ENCODE measurements at regions not wholly inside any gene's neighbourhood (a gene's known extent, or its start where the extent isn't known, plus 50 kb on each side); places are given as distances from the start of the nearest gene placed in this dataset.
"Not testable (repeated sequence)": the region's sequence is repeated elsewhere in the genome, so short reads cannot be mapped to it uniquely, and the experiment has no call there.

DNA sequence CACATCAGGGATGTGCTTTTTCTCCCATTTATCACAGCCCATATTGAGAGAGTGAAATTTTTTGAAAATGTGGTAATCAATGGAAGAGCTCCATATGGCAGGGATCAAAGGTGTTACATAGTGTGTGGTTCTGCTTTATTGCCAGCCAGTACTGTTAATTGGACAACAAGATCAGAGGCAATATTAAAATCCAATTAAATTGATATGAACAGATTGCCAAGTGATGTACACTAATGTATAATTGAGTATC, 338.9 kb downstream of the BCL11A start:
- TF ChIP-seq, protein P1, sequence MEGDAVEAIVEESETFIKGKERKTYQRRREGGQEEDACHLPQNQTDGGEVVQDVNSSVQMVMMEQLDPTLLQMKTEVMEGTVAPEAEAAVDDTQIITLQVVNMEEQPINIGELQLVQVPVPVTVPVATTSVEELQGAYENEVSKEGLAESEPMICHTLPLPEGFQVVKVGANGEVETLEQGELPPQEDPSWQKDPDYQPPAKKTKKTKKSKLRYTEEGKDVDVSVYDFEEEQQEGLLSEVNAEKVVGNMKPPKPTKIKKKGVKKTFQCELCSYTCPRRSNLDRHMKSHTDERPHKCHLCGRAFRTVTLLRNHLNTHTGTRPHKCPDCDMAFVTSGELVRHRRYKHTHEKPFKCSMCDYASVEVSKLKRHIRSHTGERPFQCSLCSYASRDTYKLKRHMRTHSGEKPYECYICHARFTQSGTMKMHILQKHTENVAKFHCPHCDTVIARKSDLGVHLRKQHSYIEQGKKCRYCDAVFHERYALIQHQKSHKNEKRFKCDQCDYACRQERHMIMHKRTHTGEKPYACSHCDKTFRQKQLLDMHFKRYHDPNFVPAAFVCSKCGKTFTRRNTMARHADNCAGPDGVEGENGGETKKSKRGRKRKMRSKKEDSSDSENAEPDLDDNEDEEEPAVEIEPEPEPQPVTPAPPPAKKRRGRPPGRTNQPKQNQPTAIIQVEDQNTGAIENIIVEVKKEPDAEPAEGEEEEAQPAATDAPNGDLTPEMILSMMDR (IDR thresholded peaks at IDR 0.05) = no peak
- TF ChIP-seq POLR2A (IDR thresholded peaks at IDR 0.05) = no peak
- no peaks in the 10 kb centered on the region for H3K9me3 ChIP-seq
- no peaks in the 10 kb centered on the region for H3K4me1 ChIP-seq
- no peaks in the 10 kb centered on the region for H3K36me3 ChIP-seq
- intact Hi-C loops (cut with DNase I; ENCODE audit: low total_unique reads) = no loop called here
- H3K4me3 ChIP-seq = no peak overlapping the region
- DNase-seq = no peak
- H3K27ac ChIP-seq = no peak overlapping the region
- H3K27me3 ChIP-seq = no peaks in the 10 kb centered on the region

DNA sequence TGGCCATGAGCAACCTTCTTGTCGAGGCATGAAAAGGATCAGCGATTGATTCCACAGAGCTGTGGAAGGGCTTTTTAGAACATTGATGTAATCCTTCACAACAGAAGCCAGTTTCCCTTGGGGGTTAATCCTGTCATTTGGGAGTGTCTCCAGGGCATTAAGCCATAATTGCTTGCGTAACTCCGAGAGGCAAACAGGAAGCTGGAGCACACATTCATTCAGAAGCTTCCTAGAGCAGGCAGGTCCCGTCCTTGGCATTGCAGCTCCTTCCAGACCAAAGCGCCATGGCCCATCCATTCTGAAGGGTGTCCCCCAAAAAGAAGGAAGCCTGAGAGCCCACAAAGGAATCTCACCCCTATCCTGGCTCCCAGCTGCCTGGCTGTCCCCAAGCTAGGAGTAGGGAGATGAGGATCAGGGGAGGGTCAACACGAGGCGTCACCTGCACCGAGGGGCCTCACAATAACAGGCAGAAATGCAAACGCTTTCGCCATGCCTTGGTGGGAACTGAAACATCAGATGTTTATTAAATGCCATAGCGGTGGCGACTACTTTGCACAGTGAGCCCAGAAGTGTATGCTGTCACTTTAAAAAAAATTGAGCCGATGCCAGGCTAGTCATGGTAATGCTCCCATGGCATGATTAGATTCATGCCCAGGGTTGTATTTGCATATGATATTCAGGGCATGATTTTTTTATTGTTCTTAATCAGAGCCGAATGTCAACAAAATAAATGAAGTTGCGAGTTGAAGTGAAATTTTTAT, 339.4 kb downstream of the BCL11A start:
- intact Hi-C loops (cut with DNase I; ENCODE audit: low total_unique reads) = no loop called here
- Histone ChIP-seq H3K27me3 (no peaks in the 10 kb centered on the region), H3K27ac (no peak overlapping the region), H3K36me3 (no peaks in the 10 kb centered on the region), H3K9me3 (no peaks in the 10 kb centered on the region), H3K4me1 (no peaks in the 10 kb centered on the region), H3K4me3 (no peak overlapping the region)
- TF ChIP-seq POLR2A (IDR thresholded peaks at IDR 0.05) = no peak
- TF ChIP-seq, protein P1 (IDR thresholded peaks at IDR 0.05) = no peak
- no peak for DNase-seq

DNA sequence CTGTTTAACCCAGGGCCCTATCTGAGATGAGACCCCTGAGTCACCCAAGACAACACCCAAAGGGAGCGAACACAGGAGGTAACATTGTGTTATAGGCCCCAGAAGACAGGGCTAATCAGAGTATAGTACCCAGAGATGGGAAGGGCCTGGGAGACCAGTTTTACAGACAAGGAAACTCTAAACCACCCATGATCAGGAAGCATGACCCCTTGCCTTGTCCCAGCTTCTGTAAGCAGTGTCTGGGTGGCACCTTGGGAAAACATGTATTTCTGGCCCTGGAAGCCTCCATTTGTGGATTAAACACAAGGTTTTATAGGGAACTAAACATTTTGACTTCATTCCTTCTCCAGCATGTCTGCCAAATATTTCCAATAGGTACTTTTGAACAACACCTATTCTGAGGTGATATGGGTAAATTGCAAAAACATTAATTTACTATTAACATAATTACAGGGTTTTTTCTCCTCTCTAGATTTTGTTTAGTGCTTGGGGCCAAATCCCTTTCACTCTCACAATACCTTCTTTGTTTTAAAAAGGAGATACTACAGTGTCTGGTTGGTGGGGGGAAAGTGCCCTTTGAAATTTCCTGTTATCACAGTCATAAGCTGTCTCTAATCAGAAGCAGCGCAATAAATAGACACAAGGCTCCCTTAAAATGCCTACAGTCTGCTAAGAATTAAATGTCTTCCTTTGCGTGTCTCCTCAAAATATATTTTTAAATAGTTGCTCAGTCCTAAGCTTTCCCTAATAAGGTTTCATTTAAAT, 341.1 kb downstream of the BCL11A start:
- intact Hi-C loops (cut with DNase I; ENCODE audit: low total_unique reads) = no loop called here

DNA sequence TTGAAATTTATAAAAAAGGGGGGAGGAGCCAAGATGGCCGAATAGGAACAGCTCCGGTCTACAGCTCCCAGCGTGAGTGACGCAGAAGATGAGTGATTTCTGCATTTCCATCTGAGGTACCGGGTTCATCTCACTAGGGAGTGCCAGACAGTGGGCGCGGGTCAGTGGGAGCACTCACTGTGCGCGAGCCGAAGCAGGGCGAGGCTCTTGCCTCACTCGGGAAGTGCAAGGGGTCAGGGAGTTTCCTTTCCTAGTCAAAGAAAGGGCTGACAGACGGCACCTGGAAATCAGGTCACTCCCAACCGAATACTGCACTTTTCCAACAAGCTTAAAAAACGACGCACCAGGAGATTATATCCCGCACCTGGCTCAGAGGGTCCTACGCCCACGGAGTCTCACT, 364.4 kb downstream of the BCL11A start:
- H3K9me3 ChIP-seq; H3K27ac ChIP-seq; DNase-seq; H3K36me3 ChIP-seq; H3K27me3 ChIP-seq; H3K4me1 ChIP-seq; H3K4me3 ChIP-seq; intact Hi-C loops (cut with DNase I; ENCODE audit: low total_unique reads): not testable (repeated sequence)

More for the DNA sequence above, 341.1 kb downstream of the BCL11A start:
- TF ChIP-seq POLR2A (IDR thresholded peaks at IDR 0.05) = no peak
- TF ChIP-seq, protein P1 (IDR thresholded peaks at IDR 0.05) = no peak
- no peak for DNase-seq
- Histone ChIP-seq H3K27me3 (no peaks in the 10 kb centered on the region), H3K36me3 (no peaks in the 10 kb centered on the region), H3K27ac (no peak overlapping the region), H3K4me3 (no peak overlapping the region), H3K4me1 (no peaks in the 10 kb centered on the region), H3K9me3 (no peaks in the 10 kb centered on the region)

DNA sequence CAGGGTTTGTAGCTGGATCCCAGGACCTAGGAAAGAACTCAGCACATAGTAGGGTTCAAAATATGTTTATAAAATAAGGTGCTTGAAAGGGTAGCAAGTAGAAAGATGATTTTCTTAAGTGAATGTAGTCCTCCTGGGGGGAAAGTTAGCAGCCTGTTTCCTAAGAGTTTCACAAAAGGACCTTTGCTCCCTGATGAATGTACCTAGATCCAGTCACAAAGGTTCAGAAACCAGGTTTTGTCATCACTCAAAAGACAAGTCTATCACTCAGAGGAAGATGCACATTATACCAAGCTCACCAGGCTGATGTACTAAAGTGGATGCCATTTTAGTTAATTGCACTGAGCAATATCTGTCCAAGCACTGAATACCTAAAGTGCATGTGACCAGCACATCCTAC, 378.2 kb downstream of the BCL11A start:
- H3K36me3 ChIP-seq = no peaks in the 10 kb centered on the region
- H3K4me3 ChIP-seq = no peak overlapping the region
- no peaks in the 10 kb centered on the region for H3K4me1 ChIP-seq
- no peak for TF ChIP-seq POLR2A (IDR thresholded peaks at IDR 0.05)
- TF ChIP-seq, protein P1 (IDR thresholded peaks at IDR 0.05) = no peak
- H3K27ac ChIP-seq = no peak overlapping the region
- no peaks in the 10 kb centered on the region for H3K27me3 ChIP-seq
- H3K9me3 ChIP-seq = no peaks in the 10 kb centered on the region
- intact Hi-C loops (cut with DNase I; ENCODE audit: low total_unique reads) = no loop called here
- no peak for DNase-seq
